ENCODE measurements at regions not wholly inside any gene's neighbourhood (a gene's known extent, or its start where the extent isn't known, plus 50 kb on each side); places are given as distances from the start of the nearest gene placed in this dataset.

DNA sequence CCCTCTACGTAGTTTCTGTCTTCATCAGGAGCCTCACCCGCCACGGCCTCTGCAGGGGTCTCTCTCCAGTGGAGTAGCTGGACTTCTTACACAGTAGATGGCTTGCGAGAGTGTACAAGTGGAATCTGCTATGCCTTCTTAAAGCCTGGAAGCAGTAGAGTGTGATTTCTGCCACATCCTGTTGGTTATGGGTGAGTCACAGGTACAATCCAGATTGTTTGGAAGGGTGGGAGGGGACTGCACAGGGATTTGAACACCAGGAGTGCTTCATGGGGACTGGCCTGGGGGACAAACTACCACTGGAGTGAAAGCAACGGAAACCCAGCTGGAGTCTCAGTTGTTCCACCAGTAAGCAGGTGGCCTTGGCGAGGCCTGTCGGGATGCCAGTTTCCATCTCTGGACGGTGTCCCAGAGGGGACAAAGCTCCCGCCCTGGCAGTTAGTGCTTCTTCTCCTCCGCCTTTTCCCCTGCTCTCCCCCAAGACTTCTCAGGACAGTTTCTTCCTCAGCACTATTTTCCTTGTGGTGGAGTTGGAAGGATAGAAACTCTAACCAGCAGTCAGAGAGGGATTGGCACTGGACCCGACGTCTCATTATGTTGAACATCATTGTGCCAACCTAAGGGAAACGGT lies 85.0 kb upstream of the RCN1 start:
- Histone ChIP-seq H3K27ac (ENCODE audit: low read length, poor library complexity, severe bottlenecking) (no peak overlapping the region), H4K8ac (ENCODE audit: low read length) (no peak overlapping the region), H2AK5ac (ENCODE audit: low read length, severe bottlenecking) (no peak overlapping the region), H3K4me1 (ENCODE audit: control insufficient read depth, insufficient read depth, low read depth, low read length) (no peaks in the 10 kb centered on the region), H3K9me3 (ENCODE audit: control insufficient read depth, low read length) (no peaks in the 10 kb centered on the region), H3K27me3 (ENCODE audit: control insufficient read depth in 1 of 2, insufficient read depth in 1 of 2, low read length in 2 of 2) (peaks cover 21 to 65% of the 10 kb centered on the region in 2 experiments), H4K91ac (ENCODE audit: low read length) (no peak overlapping the region), H3K23ac (ENCODE audit: low read length in 2 of 2) (no peak overlapping the region), H3K79me1 (replicated peaks; ENCODE audit: low read length, poor library complexity, severe bottlenecking) (no peaks in the 10 kb centered on the region), H2BK5ac (ENCODE audit: low read depth, low read length, poor library complexity, severe bottlenecking) (no peak overlapping the region), H3K4me3 (ENCODE audit: insufficient read depth in 1 of 2, low read depth in 1 of 2, low read length in 2 of 2) (no peak overlapping the region), H3K14ac (ENCODE audit: low read length in 2 of 2) (no peak overlapping the region), H3K18ac (ENCODE audit: low read depth in 1 of 2, low read length in 2 of 2) (no peak overlapping the region), H2BK12ac (ENCODE audit: low read length in 2 of 2) (no peak overlapping the region), H2BK120ac (ENCODE audit: low read depth, low read length) (no peak overlapping the region), H3K36me3 (ENCODE audit: control insufficient read depth in 1 of 2, insufficient read depth in 2 of 2, low read depth in 1 of 2, low read length in 2 of 2) (no peaks in the 10 kb centered on the region), H2BK15ac (ENCODE audit: low read depth, poor library complexity, severe bottlenecking) (no peak overlapping the region), H3K4ac (ENCODE audit: low read depth in 1 of 2, low read length in 2 of 2) (no peak overlapping the region), H2AFZ (ENCODE audit: low read depth, low read length) (no peak overlapping the region), H3K9ac (ENCODE audit: low read length) (no peak overlapping the region), H3K4me2 (ENCODE audit: low read length, poor library complexity, severe bottlenecking) (no peak overlapping the region)
- WGBS = 90% methylated on average over 11 of the region's 13 CpGs
- no peak for DNase-seq

DNA sequence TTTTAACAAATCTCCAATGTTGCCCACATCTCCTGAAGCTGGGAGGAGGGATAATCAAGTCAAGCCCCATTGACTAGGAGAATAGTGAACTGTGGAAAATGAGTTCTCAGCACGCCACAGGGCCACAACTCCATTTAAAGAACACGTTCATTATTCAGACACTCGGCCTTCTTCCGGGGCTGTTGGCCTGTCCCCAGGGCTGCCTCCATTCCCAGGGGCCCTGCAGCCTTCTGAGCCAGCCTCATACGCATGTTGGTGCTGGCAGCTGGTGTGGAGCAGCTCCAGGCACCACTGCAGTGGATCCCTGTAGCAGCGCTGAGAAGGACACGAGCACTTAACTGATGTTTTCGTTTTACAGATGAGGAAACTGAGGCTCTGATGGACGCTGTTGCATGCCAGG lies 87.5 kb upstream of the RCN1 start:
- no peak overlapping the region for H3K18ac ChIP-seq (ENCODE audit: low read depth in 1 of 2, low read length in 2 of 2)
- H3K27ac ChIP-seq (ENCODE audit: low read length, poor library complexity, severe bottlenecking) = no peak overlapping the region
- no peak overlapping the region for H2BK15ac ChIP-seq (ENCODE audit: low read depth, poor library complexity, severe bottlenecking)
- H3K9ac ChIP-seq (ENCODE audit: low read length) = no peak overlapping the region
- H3K23ac ChIP-seq (ENCODE audit: low read length in 2 of 2) = no peak overlapping the region
- H3K79me1 ChIP-seq (replicated peaks; ENCODE audit: low read length, poor library complexity, severe bottlenecking) = no peaks in the 10 kb centered on the region
- no peaks in the 10 kb centered on the region for H3K4me1 ChIP-seq (ENCODE audit: control insufficient read depth, insufficient read depth, low read depth, low read length)
- no peak overlapping the region for H2BK120ac ChIP-seq (ENCODE audit: low read depth, low read length)
- H2AFZ ChIP-seq (ENCODE audit: low read depth, low read length) = no peak overlapping the region
- no peak overlapping the region for H2AK5ac ChIP-seq (ENCODE audit: low read length, severe bottlenecking)
- H4K8ac ChIP-seq (ENCODE audit: low read length) = no peak overlapping the region
- H2BK12ac ChIP-seq (ENCODE audit: low read length in 2 of 2) = no peak overlapping the region
- no peak overlapping the region for H3K4ac ChIP-seq (ENCODE audit: low read depth in 1 of 2, low read length in 2 of 2)
- no peak overlapping the region for H2BK5ac ChIP-seq (ENCODE audit: low read depth, low read length, poor library complexity, severe bottlenecking)
- H3K4me2 ChIP-seq (ENCODE audit: low read length, poor library complexity, severe bottlenecking) = no peak overlapping the region
- H3K27me3 ChIP-seq (ENCODE audit: control insufficient read depth in 1 of 2, insufficient read depth in 1 of 2, low read length in 2 of 2) = peaks cover 3 to 54% of the 10 kb centered on the region in 2 experiments
- H3K9me3 ChIP-seq (ENCODE audit: control insufficient read depth, low read length) = no peaks in the 10 kb centered on the region
- H3K4me3 ChIP-seq (ENCODE audit: insufficient read depth in 1 of 2, low read depth in 1 of 2, low read length in 2 of 2) = no peak overlapping the region
- DNase-seq = no peak
- H3K14ac ChIP-seq (ENCODE audit: low read length in 2 of 2) = no peak overlapping the region
- no peaks in the 10 kb centered on the region for H3K36me3 ChIP-seq (ENCODE audit: control insufficient read depth in 1 of 2, insufficient read depth in 2 of 2, low read depth in 1 of 2, low read length in 2 of 2)
- WGBS = 84% methylated on average over 9 of the region's 9 CpGs
- H4K91ac ChIP-seq (ENCODE audit: low read length) = no peak overlapping the region

DNA sequence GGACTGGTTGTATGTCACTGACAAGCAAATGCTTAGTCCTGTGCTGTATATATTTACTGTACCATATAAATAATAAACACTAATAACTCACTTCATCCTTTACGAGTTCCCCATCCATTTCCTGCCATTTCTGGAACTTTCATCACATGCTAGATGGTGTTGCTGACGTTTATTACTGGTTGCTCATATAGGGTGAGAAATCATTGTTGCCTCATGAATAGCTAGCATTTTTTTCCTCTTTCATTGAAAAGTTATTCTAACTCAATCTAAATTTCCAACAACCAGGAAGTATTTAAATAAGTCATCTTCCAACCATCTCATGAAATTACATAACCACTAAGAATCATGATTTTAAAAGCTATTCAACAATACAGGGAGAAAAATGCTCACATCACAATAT lies 88.6 kb upstream of the RCN1 start:
- no peak overlapping the region for H4K91ac ChIP-seq (ENCODE audit: low read length)
- H3K18ac ChIP-seq (ENCODE audit: low read depth in 1 of 2, low read length in 2 of 2) = no peak overlapping the region
- no peak overlapping the region for H3K9ac ChIP-seq (ENCODE audit: low read length)
- no peak overlapping the region for H2AK5ac ChIP-seq (ENCODE audit: low read length, severe bottlenecking)
- peaks cover 3 to 54% of the 10 kb centered on the region in 2 experiments for H3K27me3 ChIP-seq (ENCODE audit: control insufficient read depth in 1 of 2, insufficient read depth in 1 of 2, low read length in 2 of 2)
- no peak overlapping the region for H3K23ac ChIP-seq (ENCODE audit: low read length in 2 of 2)
- H3K79me1 ChIP-seq (replicated peaks; ENCODE audit: low read length, poor library complexity, severe bottlenecking) = no peaks in the 10 kb centered on the region
- no peak overlapping the region for H4K8ac ChIP-seq (ENCODE audit: low read length)
- no peak overlapping the region for H3K27ac ChIP-seq (ENCODE audit: low read length, poor library complexity, severe bottlenecking)
- H2BK15ac ChIP-seq (ENCODE audit: low read depth, poor library complexity, severe bottlenecking) = no peak overlapping the region
- no peak overlapping the region for H3K4me3 ChIP-seq (ENCODE audit: insufficient read depth in 1 of 2, low read depth in 1 of 2, low read length in 2 of 2)
- DNase-seq = no peak
- no peak overlapping the region for H2BK5ac ChIP-seq (ENCODE audit: low read depth, low read length, poor library complexity, severe bottlenecking)
- no peak overlapping the region for H2AFZ ChIP-seq (ENCODE audit: low read depth, low read length)
- no peaks in the 10 kb centered on the region for H3K9me3 ChIP-seq (ENCODE audit: control insufficient read depth, low read length)
- no peaks in the 10 kb centered on the region for H3K4me1 ChIP-seq (ENCODE audit: control insufficient read depth, insufficient read depth, low read depth, low read length)
- H2BK12ac ChIP-seq (ENCODE audit: low read length in 2 of 2) = no peak overlapping the region
- H3K4ac ChIP-seq (ENCODE audit: low read depth in 1 of 2, low read length in 2 of 2) = no peak overlapping the region
- H3K4me2 ChIP-seq (ENCODE audit: low read length, poor library complexity, severe bottlenecking) = no peak overlapping the region
- no CpG with 5 or more reads among the region's 2 CpGs for WGBS
- no peak overlapping the region for H2BK120ac ChIP-seq (ENCODE audit: low read depth, low read length)
- no peaks in the 10 kb centered on the region for H3K36me3 ChIP-seq (ENCODE audit: control insufficient read depth in 1 of 2, insufficient read depth in 2 of 2, low read depth in 1 of 2, low read length in 2 of 2)
- H3K14ac ChIP-seq (ENCODE audit: low read length in 2 of 2) = no peak overlapping the region

DNA sequence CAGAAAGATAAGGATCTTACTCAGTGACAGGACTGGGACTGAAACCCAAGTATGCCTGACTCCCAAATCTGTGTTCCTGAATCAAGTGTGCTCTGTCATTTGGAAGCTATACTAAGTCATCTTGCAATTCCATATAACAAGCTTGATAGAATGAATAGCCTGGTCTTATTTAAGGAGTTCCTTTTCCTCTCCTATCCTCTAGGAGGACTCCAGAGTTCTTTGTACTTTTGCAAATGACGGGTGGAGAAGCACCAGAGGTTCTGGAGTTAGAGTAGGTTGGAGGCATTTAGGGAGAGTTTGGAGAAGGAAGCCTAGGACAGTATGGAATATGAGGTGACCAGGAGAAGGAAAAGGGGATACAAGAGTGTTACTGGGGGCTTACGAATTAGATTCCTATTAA lies 92.9 kb upstream of the RCN1 start:
- no peak overlapping the region for H3K9ac ChIP-seq (ENCODE audit: low read length)

More for the DNA sequence above, 92.9 kb upstream of the RCN1 start:
- Histone ChIP-seq H4K8ac (ENCODE audit: low read length) (no peak overlapping the region), H3K14ac (ENCODE audit: low read length in 2 of 2) (no peak overlapping the region), H3K4me2 (ENCODE audit: low read length, poor library complexity, severe bottlenecking) (no peak overlapping the region), H3K4me3 (ENCODE audit: insufficient read depth in 1 of 2, low read depth in 1 of 2, low read length in 2 of 2) (no peak overlapping the region), H3K9me3 (ENCODE audit: control insufficient read depth, low read length) (no peaks in the 10 kb centered on the region), H2BK12ac (ENCODE audit: low read length in 2 of 2) (no peak overlapping the region), H3K27ac (ENCODE audit: low read length, poor library complexity, severe bottlenecking) (no peak overlapping the region), H3K79me1 (replicated peaks; ENCODE audit: low read length, poor library complexity, severe bottlenecking) (no peaks in the 10 kb centered on the region), H3K4me1 (ENCODE audit: control insufficient read depth, insufficient read depth, low read depth, low read length) (no peaks in the 10 kb centered on the region), H2BK15ac (ENCODE audit: low read depth, poor library complexity, severe bottlenecking) (no peak overlapping the region), H3K23ac (ENCODE audit: low read length in 2 of 2) (no peak overlapping the region), H4K91ac (ENCODE audit: low read length) (no peak overlapping the region), H2AFZ (ENCODE audit: low read depth, low read length) (no peak overlapping the region), H2BK5ac (ENCODE audit: low read depth, low read length, poor library complexity, severe bottlenecking) (no peak overlapping the region), H2BK120ac (ENCODE audit: low read depth, low read length) (no peak overlapping the region), H3K27me3 (ENCODE audit: control insufficient read depth in 1 of 2, insufficient read depth in 1 of 2, low read length in 2 of 2) (peaks cover 7 to 49% of the 10 kb centered on the region in 2 experiments), H3K18ac (ENCODE audit: low read depth in 1 of 2, low read length in 2 of 2) (no peak overlapping the region), H2AK5ac (ENCODE audit: low read length, severe bottlenecking) (no peak overlapping the region), H3K36me3 (ENCODE audit: control insufficient read depth in 1 of 2, insufficient read depth in 2 of 2, low read depth in 1 of 2, low read length in 2 of 2) (no peaks in the 10 kb centered on the region), H3K4ac (ENCODE audit: low read depth in 1 of 2, low read length in 2 of 2) (no peak overlapping the region)
- WGBS = 66% methylated on average over 2 of the region's 2 CpGs
- no peak for DNase-seq
